ENCODE measurements at regions not wholly inside any gene's neighbourhood (a gene's known extent, or its start where the extent isn't known, plus 50 kb on each side); places are given as distances from the start of the nearest gene placed in this dataset.
A peak's percentile ranks its signal among the peaks of the same experiment; 100 is the strongest.
"Not testable (repeated sequence)": the region's sequence is repeated elsewhere in the genome, so short reads cannot be mapped to it uniquely, and the experiment has no call there.

GRCh38 chr12:93081810-93082165 lies 152.7 kb upstream of the EEA1 start:
- DNase-seq, result no peak

DNA sequence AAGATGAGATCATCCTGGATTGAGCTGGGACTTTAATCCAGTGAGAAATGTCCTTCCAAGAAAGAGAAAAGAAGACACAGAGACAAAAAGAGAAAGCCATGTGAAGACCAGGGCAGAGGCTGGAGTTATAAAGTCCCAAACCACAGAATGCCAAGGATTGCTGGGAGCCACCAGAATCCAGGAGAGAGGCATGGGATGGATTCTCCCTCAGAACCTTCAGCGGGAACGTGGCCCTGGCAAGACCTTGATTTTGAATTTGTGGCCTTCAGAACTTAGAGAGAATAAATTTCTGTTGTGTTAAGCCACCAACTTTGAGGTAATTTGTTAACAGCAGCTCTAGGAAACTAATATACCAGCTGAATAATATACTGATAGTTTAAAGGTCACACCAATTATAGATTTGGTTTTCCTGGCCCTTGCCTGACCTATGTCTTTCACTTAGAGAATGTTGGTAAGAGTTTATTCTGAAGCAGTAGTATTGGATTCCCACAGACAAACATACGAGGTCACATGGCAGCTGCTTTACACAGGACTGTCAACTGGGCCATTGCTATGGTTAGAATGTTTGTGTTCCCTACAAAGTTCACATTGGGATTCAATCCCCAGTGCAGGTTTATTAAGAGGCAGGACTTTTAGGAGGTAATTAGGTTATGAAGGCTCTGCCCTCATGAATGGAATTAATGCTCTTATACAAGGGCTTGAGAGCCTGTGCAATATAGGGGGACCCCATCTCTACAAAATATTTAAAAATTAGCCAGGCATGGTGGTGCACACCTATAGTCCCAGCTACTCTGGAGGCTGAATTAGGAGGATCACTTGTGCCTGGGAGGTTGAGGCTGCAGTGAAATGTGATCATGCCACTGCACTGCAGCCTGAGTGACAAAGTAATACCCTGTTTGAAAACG lies 156.5 kb upstream of the EEA1 start:
- no peak for DNase-seq

- no peak for DNase-seq
Observed at GRCh38 chr12:93086288-93086727, 157.2 kb upstream of the EEA1 start.

- no peak for DNase-seq
Observed at GRCh38 chr12:93087840-93088610, 158.9 kb upstream of the EEA1 start.

DNA sequence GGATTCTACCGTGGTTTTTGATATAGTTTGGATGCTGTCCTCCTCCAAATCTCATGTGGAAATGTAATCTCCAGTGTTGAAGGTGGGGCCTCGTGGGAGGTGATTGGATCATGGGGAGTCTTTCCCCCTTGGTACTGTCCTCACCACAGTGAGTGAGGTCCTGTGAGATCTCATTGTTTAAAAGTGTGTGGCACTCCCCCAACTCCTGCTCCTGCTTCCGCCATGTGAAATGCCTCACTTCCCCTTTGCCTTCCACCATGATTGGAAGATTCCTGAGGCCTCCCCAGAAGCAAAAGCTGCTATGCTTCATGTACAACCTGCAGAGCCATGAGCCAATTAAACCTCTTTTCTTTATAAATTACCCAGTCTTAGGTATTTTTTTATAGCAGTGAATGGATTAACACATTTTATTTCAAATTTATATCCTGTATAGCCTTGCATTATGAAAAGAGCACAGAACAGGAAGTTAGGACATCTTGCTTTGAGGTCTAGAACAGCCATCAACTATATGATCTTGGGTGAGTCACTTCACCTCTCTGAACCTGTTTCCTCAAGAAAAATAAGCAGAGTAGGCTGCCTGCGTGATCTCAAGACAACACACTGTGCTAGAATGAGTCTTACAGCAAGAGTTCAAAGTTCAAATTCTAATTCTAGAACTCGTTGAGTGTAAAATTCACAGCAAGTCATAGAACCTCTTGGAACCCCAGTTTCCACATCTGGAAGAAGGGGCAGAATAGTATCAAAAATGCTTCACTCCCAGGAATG lies 160.9 kb upstream of the EEA1 start:
- DNase-seq, result no peak

GRCh38 chr12:93090731-93091172 lies 161.7 kb upstream of the EEA1 start:
- DNase-seq, result no peak

- DNase-seq, result no peak
Observed at GRCh38 chr12:93091886-93092648, 163.0 kb upstream of the EEA1 start.

DNA sequence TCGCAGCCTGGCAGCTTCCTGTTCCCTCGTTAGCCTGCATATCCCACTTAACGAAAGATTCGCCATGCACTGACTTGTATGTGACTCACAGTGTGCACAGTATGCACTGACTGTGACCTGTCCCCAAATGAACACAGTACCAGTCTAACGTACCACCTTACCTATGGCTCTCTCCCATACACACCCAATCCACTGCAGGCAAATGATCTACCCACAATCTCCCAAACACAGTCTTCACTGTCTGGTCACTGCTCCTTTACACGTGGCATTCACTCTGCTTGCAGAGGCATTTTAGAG lies 163.5 kb upstream of the EEA1 start:
- no peak for DNase-seq

DNA sequence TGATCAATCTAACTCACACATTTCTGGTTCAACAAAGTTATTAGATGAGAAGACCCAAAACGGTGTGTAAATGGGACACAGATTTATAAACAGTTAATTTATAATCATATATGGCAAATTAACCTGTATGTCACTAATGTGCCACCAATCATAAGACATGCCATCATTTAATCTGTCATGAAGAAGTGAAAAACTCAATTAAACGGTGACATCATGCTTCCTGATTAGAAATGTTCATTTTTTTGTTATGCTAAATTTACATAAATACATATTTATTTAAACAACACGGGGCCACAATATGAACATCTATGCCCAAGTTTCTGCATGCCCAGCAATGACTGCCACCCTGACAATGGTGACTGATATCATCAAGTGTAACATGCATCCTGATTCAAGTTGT lies 164.1 kb upstream of the EEA1 start:
- no peak for DNase-seq

GRCh38 chr12:93094222-93094621 lies 165.1 kb upstream of the EEA1 start:
- not testable (repeated sequence) for DNase-seq

GRCh38 chr12:93094988-93095737 lies 166.1 kb upstream of the EEA1 start:
- DNase-seq, result no peak

- DNase-seq, result no peak
Observed at GRCh38 chr12:93097417-93097816, 168.3 kb upstream of the EEA1 start.

DNA sequence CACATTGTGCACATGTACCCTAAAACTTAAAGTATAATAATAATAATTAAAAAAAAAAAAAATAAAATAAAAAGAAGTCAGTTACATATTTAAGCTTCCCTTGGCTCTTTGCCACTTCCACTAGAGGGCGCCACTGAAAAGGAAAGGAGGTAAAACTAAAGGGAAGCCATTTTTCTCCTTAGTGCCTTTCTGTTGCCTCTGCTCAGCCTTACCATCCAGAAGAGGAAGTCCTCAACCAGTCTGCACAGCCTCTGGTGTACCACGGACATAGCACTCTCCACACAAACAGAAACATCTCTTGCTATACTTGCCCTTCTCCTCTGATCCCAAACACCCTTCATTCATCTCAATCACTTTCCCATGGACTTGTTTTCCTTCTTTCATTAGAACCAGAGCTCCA lies 169.0 kb upstream of the EEA1 start:
- peak; percentile 26 for DNase-seq

DNA sequence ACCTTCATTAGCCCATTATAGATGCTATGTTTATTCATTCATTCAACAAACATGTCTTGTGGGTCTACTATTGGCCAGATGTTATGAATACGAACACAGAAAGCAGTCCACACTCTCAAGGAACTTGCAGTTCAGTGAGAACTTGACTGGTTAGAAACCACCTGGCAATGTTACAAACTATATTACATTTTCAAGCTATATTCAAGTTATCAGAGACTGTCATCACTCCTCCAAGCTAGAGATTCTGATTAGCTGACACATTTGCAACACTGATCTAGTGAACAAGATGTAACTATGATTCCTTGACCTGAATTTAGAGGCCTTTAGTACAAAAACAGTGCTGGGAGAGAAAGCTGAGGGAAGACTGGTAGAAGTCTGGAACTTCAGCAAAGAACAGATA lies 170.7 kb upstream of the EEA1 start:
- no peak for DNase-seq

DNA sequence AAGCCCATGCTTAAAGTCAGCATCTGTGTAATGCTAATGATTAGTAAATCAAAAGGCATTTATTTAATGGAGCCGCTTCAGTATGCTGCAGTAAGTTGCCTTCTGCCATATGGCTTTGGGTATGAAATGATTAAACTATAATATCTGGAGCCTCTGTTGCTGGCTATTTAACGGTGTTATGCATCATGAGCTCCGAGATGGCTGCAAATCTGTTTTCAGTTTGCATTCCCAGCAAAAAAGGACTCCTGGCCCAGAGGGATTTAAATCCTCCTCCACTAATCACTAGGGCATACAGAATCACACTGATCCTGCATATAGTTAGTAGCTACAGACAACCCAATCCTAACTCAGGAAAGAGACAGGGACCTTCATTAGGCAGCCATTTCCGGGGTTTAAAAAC lies 171.5 kb upstream of the EEA1 start:
- peak; percentile 9 for DNase-seq

DNA sequence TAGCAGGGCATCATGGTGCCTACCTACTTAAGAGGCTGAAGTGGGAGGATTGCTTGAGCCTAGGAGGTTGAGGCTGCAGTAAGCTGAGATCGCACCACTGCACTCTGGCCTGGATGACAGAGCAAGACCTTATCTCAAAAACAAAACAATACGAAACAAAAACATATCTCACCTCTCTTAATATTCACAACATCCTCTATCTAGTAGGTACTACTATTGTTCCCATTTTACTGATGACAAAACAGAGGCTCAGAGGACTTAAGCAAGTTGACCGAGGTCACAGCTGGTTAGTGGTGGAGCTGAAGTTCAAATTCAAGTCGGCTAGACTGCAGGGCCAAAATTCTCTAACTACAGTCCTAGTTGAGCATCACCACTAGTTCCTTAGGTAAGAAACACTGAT lies 172.3 kb upstream of the EEA1 start:
- DNase-seq, result no peak

GRCh38 chr12:93102312-93102711 lies 173.2 kb upstream of the EEA1 start:
- no peak for DNase-seq

- no peak for DNase-seq
Observed at GRCh38 chr12:93102744-93103143, 173.6 kb upstream of the EEA1 start.

- DNase-seq, result no peak
Observed at GRCh38 chr12:93103154-93103553, 174.1 kb upstream of the EEA1 start.

DNA sequence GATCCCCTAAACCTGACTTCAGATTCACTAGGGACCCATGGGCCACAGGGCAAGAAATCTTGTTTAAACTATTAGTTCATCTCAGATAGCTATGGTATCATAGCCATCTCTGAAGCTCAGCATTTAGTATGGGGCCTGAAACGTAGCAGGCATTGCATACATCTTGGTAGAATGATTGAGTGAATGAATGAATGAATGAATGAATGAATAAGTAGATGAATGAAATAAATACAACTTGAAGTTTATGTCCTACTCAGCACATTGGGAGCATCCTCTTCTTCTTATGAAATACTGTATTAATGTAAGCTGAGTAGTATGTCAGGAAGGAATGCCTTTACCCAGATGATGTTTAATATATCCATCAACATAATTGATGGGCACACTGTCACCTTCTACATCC lies 175.4 kb upstream of the EEA1 start:
- no peak for DNase-seq

GRCh38 chr12:93106910-93107309 lies 177.8 kb upstream of the EEA1 start:
- DNase-seq, result no peak

Data from NCI-H2171 treated with DMSO at 0.1 percent for 48 hours (cell line).